Epithelial cell of prostate (primary cell): ENCODE measurements at regions not wholly inside any gene's neighbourhood (a gene's known extent, or its start where the extent isn't known, plus 50 kb on each side); places are given as distances from the start of the nearest gene placed in this dataset.

Source experiments
- DNase-seq: peaks from one replicate; pipeline ENCODE4 v3.0.0-alpha.2; 2011; ENCODE audit warnings: low read depth, low spot score
- H3K27ac ChIP-seq: fragments of 450-650 bp; 2 replicates; pipeline ENCODE4 v1.5.1; 2017; ENCODE audit warnings: mild to moderate bottlenecking

- H3K27ac ChIP-seq, result peak overlapping the region; percentile 12
- no peak for DNase-seq
Observed at GRCh38 chr2:111653103-111653624, 230.8 kb downstream of the ANAPC1 start.

- H3K27ac ChIP-seq, result no peak overlapping the region
Observed at GRCh38 chr2:111653913-111654312, 230.1 kb downstream of the ANAPC1 start.

GRCh38 chr2:111654829-111655228 is 229.2 kb downstream of the ANAPC1 start:
- no peak for DNase-seq
- H3K27ac ChIP-seq, result no peak overlapping the region

More at GRCh38 chr2:111653913-111654312, 230.1 kb downstream of the ANAPC1 start:
- no peak for DNase-seq

GRCh38 chr2:111656436-111656835 is 227.6 kb downstream of the ANAPC1 start:
- no peak overlapping the region for H3K27ac ChIP-seq
- DNase-seq, result no peak

GRCh38 chr2:111656894-111657293 is 227.1 kb downstream of the ANAPC1 start:
- H3K27ac ChIP-seq, result no peak overlapping the region
- DNase-seq, result no peak

- DNase-seq, result no peak
- no peak overlapping the region for H3K27ac ChIP-seq
Observed at GRCh38 chr2:111657351-111657975, 226.5 kb downstream of the ANAPC1 start.

- peak overlapping the region; percentile 98 for H3K27ac ChIP-seq
- DNase-seq, result peak; percentile 98
Observed at GRCh38 chr2:111659361-111660333, 224.3 kb downstream of the ANAPC1 start.

- H3K27ac ChIP-seq, result peak overlapping the region; percentile 98
- DNase-seq, result no peak
Observed at GRCh38 chr2:111660811-111661210, 223.2 kb downstream of the ANAPC1 start.

GRCh38 chr2:111661286-111661940 is 222.6 kb downstream of the ANAPC1 start:
- peak overlapping the region; percentile 98 for H3K27ac ChIP-seq
- no peak for DNase-seq

GRCh38 chr2:111662039-111662770 is 221.8 kb downstream of the ANAPC1 start:
- no peak for DNase-seq

GRCh38 chr2:111662771-111663470 is 221.1 kb downstream of the ANAPC1 start:
- no peak for DNase-seq
- H3K27ac ChIP-seq, result peak overlapping the region; percentile 98

More at GRCh38 chr2:111662039-111662770, 221.8 kb downstream of the ANAPC1 start:
- H3K27ac ChIP-seq, result peak overlapping the region; percentile 98

GRCh38 chr2:111663471-111664274 is 220.3 kb downstream of the ANAPC1 start:
- peak overlapping the region; percentile 98 for H3K27ac ChIP-seq

GRCh38 chr2:111664275-111664850 is 219.6 kb downstream of the ANAPC1 start:
- no peak for DNase-seq
- no peak overlapping the region for H3K27ac ChIP-seq

More at GRCh38 chr2:111663471-111664274, 220.3 kb downstream of the ANAPC1 start:
- no peak for DNase-seq

- no peak for DNase-seq
- no peak overlapping the region for H3K27ac ChIP-seq
Observed at GRCh38 chr2:111665011-111665410, 219.0 kb downstream of the ANAPC1 start.

- H3K27ac ChIP-seq, result no peak overlapping the region
- no peak for DNase-seq
Observed at GRCh38 chr2:111665551-111666116, 218.4 kb downstream of the ANAPC1 start.

- no peak overlapping the region for H3K27ac ChIP-seq
- no peak for DNase-seq
Observed at GRCh38 chr2:111666160-111666559, 217.8 kb downstream of the ANAPC1 start.

- DNase-seq, result no peak
- no peak overlapping the region for H3K27ac ChIP-seq
Observed at GRCh38 chr2:111667001-111667400, 217.0 kb downstream of the ANAPC1 start.
